Upper lobe of right lung (tissue), 1 donor: ENCODE measurements at regions not wholly inside any gene's neighbourhood (a gene's known extent, or its start where the extent isn't known, plus 50 kb on each side); places are given as distances from the start of the nearest gene placed in this dataset.
"Not testable (repeated sequence)": the region's sequence is repeated elsewhere in the genome, so short reads cannot be mapped to it uniquely, and the experiment has no call there.

Experiments
- ATAC-seq: fragments of 200-7000 bp; cut with Tn5 transposase; one replicate; pipeline ENCODE4 v1.9.1; 2020; ENCODE audit warnings: mild to moderate bottlenecking, moderate library complexity
- DNase-seq: peaks from one replicate; pipeline ENCODE4 v3.0.0-alpha.2; 2020
- H3K27ac ChIP-seq: fragments of 200-600 bp; one replicate; pipeline ENCODE4 v1.8.0; 2022
- H3K27me3 ChIP-seq: fragments of 200-600 bp; one replicate; pipeline ENCODE4 v1.8.0; 2022; ENCODE audit warnings: mild to moderate bottlenecking
- H3K36me3 ChIP-seq: fragments of 200-600 bp; one replicate; pipeline ENCODE4 v1.8.0; 2022
- H3K4me1 ChIP-seq: fragments of 200-600 bp; one replicate; pipeline ENCODE4 v1.8.0; 2022
- H3K4me3 ChIP-seq: fragments of 200-600 bp; one replicate; pipeline ENCODE4 v1.8.0; 2022; ENCODE audit warnings: mild to moderate bottlenecking
- H3K9me3 ChIP-seq: fragments of 200-600 bp; one replicate; pipeline ENCODE4 v1.8.0; 2022
- intact Hi-C: fragments of 100-400 bp; cut with DNase I; formaldehyde crosslinking; loops from one replicate; pipeline ENCODE4 v1.11.0; 2022
- TF ChIP-seq, protein P1 (sequence below): fragments of 200-600 bp; IDR thresholded peaks from one replicate; pipeline ENCODE4 v1.8.0; 2022; ENCODE audit warnings: antibody characterized with exemption
- donor health status: DM: no; HTN: yes; CAD: no; lungs with severe emphysema.

DNA sequence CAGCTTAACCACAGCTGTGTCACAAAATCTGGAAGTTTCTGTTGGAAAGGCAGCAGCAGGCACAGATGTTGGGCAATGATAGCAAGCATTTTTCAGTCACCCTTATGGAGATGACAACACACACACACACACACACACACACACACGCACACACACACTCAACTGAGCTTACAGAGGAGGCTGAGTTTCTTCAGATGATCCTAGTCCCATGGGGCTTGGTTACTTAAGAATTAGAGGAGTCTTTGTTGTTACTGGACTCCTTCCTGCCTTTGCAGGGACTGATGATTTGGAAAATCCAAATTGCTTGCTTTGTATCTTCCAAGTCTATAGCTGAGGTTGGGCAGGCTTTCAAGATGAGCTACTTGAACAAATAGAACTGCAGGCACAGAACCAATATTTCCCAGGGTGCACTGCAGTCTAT, 740.1 kb upstream of the PITX2 start:
- H3K4me3 ChIP-seq = no peak overlapping the region
- DNase-seq (no peak), ATAC-seq (no peak)
- no peaks in the 10 kb centered on the region for H3K36me3 ChIP-seq
- H3K27me3 ChIP-seq = no peaks in the 10 kb centered on the region
- TF ChIP-seq, protein P1, sequence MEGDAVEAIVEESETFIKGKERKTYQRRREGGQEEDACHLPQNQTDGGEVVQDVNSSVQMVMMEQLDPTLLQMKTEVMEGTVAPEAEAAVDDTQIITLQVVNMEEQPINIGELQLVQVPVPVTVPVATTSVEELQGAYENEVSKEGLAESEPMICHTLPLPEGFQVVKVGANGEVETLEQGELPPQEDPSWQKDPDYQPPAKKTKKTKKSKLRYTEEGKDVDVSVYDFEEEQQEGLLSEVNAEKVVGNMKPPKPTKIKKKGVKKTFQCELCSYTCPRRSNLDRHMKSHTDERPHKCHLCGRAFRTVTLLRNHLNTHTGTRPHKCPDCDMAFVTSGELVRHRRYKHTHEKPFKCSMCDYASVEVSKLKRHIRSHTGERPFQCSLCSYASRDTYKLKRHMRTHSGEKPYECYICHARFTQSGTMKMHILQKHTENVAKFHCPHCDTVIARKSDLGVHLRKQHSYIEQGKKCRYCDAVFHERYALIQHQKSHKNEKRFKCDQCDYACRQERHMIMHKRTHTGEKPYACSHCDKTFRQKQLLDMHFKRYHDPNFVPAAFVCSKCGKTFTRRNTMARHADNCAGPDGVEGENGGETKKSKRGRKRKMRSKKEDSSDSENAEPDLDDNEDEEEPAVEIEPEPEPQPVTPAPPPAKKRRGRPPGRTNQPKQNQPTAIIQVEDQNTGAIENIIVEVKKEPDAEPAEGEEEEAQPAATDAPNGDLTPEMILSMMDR = no peak
- intact Hi-C loops = no loop called here
- no peak overlapping the region for H3K27ac ChIP-seq
- no peaks in the 10 kb centered on the region for H3K9me3 ChIP-seq
- no peaks in the 10 kb centered on the region for H3K4me1 ChIP-seq

DNA sequence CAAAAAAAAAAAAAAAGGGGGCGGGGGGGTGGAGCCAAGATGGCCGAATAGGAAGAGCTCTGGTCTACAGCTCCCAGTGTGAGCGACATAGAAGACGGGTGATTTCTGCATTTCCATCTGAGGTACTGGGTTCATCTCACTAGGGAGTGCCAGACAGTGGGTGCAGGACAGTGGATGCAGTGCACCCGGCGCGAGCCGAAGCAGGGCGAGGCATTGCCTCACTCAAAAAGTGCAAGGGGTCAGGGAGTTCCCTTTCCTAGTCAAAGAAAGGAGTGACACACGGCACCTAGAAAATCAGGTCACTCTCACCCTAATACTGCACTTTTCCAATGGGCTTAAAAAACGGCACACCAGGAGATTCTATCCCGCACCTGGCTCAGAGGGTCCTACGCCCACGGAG, 755.0 kb upstream of the PITX2 start:
- not testable (repeated sequence) for ATAC-seq

DNA sequence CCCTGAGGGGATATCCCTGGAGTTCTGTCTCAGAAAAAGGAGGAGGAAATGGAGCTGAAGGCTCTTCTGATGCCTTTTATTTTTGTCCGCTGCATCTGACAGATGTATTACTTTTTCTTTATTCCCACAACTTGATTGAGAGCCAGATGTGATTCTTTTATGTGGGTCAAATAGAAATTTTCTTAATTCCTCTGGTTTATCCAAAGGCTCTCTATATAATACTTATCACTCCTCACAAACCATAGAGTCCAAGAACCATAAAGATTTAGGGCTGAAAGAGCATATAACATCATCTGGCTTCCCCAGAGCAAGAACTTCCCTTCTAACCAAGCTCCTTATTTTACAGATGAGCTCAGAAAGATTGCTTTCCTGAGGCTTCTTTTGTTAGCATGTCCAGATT, 756.7 kb upstream of the FAM241A start:
- Histone ChIP-seq H3K27ac (no peak overlapping the region), H3K4me1 (no peaks in the 10 kb centered on the region), H3K36me3 (no peaks in the 10 kb centered on the region), H3K4me3 (no peak overlapping the region), H3K27me3 (no peaks in the 10 kb centered on the region), H3K9me3 (no peaks in the 10 kb centered on the region)
- DNase-seq (no peak), ATAC-seq (no peak)
- intact Hi-C loops = no loop called here
- TF ChIP-seq, protein P1 = no peak

More for the DNA sequence above, 755.0 kb upstream of the PITX2 start:
- H3K27me3 ChIP-seq, H3K36me3 ChIP-seq, intact Hi-C loops, H3K27ac ChIP-seq, H3K4me1 ChIP-seq, H3K9me3 ChIP-seq, H3K4me3 ChIP-seq, DNase-seq: not testable (repeated sequence)

DNA sequence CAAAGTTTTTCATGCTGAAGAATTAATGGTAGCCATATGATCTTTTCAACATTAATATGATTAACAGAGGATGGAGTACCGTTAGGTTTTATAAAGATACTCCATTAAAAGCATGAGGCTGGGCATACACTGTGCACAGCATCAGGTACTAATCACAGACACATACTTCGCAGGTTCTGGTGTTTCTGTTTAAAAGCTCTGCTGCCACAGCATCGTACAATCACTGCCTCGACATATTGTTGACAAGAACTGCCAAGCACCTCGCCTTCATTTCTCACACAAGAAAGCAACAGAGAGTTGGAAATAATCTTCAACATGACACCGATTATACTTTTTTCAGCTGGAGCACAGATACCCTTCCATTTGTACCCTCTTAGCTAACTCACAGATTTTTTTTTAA, 753.4 kb upstream of the FAM241A start:
- DNase-seq (no peak), ATAC-seq (no peak)
- intact Hi-C loops = no loop called here
- Histone ChIP-seq H3K4me1 (no peaks in the 10 kb centered on the region), H3K36me3 (no peaks in the 10 kb centered on the region), H3K27me3 (no peaks in the 10 kb centered on the region), H3K4me3 (no peak overlapping the region), H3K27ac (no peak overlapping the region), H3K9me3 (no peaks in the 10 kb centered on the region)
- TF ChIP-seq, protein P1 = no peak

DNA sequence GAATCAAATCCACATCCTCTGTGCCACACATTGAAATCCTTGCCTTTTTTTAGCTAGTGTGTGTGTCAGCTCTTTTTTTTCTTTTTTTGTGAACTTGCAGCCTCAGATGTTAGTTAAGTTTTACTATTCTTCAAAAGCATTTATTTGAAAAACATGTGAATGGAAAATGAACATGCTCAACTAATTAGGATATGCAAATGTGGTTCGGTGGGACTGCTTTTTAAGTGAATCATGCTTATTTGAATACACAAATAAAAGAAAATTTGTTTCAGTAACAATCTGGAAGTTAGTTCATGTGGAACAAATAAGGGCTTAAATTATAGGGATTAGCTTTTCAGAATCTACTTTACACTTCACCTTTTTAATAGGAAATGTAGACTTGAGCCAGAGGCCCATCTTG, 751.5 kb upstream of the FAM241A start:
- TF ChIP-seq, protein P1 = no peak
- Histone ChIP-seq H3K27ac (no peak overlapping the region), H3K4me1 (no peaks in the 10 kb centered on the region), H3K9me3 (no peaks in the 10 kb centered on the region), H3K27me3 (no peaks in the 10 kb centered on the region), H3K36me3 (no peaks in the 10 kb centered on the region), H3K4me3 (no peak overlapping the region)
- intact Hi-C loops = no loop called here
- no peak for ATAC-seq
- DNase-seq = no peak

DNA sequence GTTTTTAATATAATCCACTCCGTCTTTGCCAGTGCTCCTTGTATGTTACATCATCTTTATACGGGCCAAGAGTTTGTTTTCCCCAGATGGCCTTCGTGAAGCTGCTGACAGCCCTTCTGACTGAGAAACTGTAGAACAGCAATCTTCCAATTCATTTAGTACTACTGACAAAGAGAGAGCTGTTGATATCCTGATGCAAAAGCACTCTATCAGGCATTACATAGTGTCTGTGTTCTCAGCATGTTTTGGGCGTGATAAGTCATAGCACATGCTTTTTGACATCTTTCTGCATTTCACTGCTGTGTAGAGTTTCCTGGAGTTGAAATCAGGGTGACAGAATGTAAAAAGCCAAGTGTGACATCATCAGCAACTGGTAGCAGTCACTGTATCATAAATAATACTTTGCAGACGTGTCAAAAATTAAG, 746.3 kb upstream of the FAM241A start:
- DNase-seq = no peak
- H3K4me3 ChIP-seq = no peak overlapping the region
- H3K9me3 ChIP-seq = no peaks in the 10 kb centered on the region
- intact Hi-C loops = no loop called here
- H3K27me3 ChIP-seq = no peaks in the 10 kb centered on the region
- H3K27ac ChIP-seq = no peak overlapping the region
- TF ChIP-seq, protein P1 = no peak
- no peaks in the 10 kb centered on the region for H3K36me3 ChIP-seq
- no peaks in the 10 kb centered on the region for H3K4me1 ChIP-seq
- no peak for ATAC-seq
